GM19452 (cell line): ENCODE measurements at regions not wholly inside any gene's neighbourhood (a gene's known extent, or its start where the extent isn't known, plus 50 kb on each side); places are given as distances from the start of the nearest gene placed in this dataset.

Source experiments
- ATAC-seq: cut with Tn5 transposase; IDR thresholded peaks from one replicate; pipeline ENCODE4 v1.9.1; 2021; ENCODE audit not compliant: unreplicated experiment

DNA sequence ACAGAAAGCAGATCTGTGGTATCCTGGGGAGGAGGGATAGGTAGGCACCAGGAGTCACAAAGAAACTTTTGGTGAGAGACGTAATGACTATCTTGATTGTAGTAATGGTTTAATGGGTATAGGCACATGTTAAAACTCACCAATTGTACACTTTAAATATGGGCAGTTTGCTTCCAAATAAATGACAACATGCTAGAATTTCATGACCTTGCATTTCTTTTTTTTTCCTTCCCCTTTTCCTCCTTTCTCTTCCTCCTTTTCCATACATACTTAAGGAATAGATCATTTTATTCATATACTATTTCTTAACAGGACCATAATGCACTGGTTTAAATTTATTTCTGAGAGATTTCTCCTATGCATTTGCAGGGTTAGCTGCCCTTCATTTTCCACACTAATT lies 341.8 kb downstream of the TMEM182 start:
- ATAC-seq, result no peak

DNA sequence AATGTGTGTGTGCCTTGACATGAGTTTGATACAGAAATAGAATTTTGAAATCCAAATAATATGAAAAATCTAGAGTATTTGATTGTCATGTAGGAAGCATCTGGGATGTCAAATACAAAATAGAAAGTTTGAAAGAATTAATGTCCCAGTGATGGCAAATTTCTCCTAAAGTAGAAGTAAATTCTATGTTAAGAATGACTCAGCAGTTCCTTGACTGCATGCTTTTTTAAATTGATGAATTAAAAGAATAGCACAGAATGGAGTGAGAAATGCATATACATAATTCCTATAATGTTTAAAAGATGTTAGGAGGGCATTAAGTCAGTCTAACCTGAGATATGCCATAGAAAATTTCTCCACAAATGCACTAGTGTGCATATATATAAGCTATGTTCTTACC lies 357.5 kb downstream of the TMEM182 start:
- no peak for ATAC-seq

- ATAC-seq, result no peak
These were observed 359.3 kb downstream of the TMEM182 start for GRCh38 chr2:103121106-103121505.

- ATAC-seq, result no peak
These were observed 361.7 kb downstream of the TMEM182 start for GRCh38 chr2:103123516-103123915.

DNA sequence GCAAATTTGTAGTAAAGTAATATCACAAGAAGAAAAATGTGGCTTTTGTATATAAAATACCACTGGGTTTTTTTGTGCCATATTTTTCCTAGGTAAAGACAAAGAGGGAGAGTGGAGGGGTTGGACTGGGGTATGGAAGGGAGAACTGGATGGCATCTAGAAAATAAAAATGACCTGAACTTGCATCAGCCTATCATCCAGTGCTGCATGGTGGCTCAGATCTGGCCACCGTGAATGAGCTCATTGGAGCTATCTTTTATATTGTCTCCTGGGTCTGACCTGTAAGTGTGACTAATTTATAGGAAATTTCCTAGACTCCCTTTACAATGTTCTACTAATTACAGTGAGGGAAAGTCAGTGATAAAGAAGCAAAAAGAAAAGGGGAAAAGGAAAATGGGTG lies 369.0 kb downstream of the TMEM182 start:
- no peak for ATAC-seq

- peak; percentile 100 for ATAC-seq
These were observed 370.8 kb downstream of the TMEM182 start for GRCh38 chr2:103132536-103133217.

- no peak for ATAC-seq
These were observed 373.8 kb downstream of the TMEM182 start for GRCh38 chr2:103135679-103136078.

GRCh38 chr2:103138123-103138901 lies 376.5 kb downstream of the TMEM182 start:
- peak; percentile 80 for ATAC-seq

- ATAC-seq, result no peak
These were observed 377.9 kb downstream of the TMEM182 start for GRCh38 chr2:103139628-103140268.

- no peak for ATAC-seq
These were observed 383.0 kb downstream of the TMEM182 start for GRCh38 chr2:103144837-103145236.

GRCh38 chr2:103145739-103146138 lies 383.9 kb downstream of the TMEM182 start:
- no peak for ATAC-seq

- no peak for ATAC-seq
These were observed 389.2 kb downstream of the TMEM182 start for GRCh38 chr2:103151046-103151445.

GRCh38 chr2:103152556-103152955 lies 390.7 kb downstream of the TMEM182 start:
- ATAC-seq, result no peak

GRCh38 chr2:103153580-103154284 lies 391.9 kb downstream of the TMEM182 start:
- ATAC-seq, result no peak

DNA sequence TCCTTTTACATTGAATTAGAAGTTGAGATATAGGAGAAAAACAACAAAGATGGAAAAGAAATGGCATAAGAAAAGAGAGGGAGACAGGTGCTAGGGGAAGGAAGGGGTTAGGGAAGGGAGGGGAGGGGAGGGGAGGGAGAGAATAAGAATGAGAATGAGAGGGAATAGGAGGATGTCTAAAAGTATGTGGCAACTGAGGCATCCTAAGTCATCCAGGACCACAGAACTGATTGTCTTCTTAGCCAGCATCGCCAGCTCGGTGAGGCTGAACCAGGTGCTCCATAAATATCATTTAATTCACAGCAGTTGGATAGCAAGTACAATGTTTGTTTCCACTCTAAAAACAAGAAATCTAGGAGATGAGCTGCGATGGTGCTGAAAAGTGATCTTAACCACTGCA lies 393.5 kb downstream of the TMEM182 start:
- no peak for ATAC-seq

- no peak for ATAC-seq
These were observed 397.2 kb downstream of the TMEM182 start for GRCh38 chr2:103159018-103159417.

GRCh38 chr2:103161456-103162289 lies 399.8 kb downstream of the TMEM182 start:
- no peak for ATAC-seq

DNA sequence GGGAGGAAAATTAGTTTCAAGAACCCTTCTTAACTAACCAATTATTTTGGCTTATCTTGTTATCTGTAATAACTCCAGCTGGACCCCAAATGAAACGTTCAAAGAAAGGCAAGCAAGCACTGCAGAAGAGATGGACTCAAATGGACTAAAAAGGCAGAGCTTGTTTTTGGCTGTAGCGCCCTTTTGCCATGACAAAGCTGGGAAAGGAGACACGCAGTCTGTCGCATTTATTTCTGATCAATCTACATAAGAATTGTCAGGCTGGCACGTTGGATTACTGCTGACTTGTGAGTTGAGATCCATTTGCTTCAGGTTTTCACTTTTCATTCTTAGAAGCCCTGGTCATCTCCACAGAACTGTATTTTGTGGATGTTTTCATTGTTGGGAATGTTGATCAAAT lies 402.9 kb downstream of the TMEM182 start:
- ATAC-seq, result no peak

- ATAC-seq, result no peak
These were observed 404.0 kb downstream of the TMEM182 start for GRCh38 chr2:103165836-103166235.

DNA sequence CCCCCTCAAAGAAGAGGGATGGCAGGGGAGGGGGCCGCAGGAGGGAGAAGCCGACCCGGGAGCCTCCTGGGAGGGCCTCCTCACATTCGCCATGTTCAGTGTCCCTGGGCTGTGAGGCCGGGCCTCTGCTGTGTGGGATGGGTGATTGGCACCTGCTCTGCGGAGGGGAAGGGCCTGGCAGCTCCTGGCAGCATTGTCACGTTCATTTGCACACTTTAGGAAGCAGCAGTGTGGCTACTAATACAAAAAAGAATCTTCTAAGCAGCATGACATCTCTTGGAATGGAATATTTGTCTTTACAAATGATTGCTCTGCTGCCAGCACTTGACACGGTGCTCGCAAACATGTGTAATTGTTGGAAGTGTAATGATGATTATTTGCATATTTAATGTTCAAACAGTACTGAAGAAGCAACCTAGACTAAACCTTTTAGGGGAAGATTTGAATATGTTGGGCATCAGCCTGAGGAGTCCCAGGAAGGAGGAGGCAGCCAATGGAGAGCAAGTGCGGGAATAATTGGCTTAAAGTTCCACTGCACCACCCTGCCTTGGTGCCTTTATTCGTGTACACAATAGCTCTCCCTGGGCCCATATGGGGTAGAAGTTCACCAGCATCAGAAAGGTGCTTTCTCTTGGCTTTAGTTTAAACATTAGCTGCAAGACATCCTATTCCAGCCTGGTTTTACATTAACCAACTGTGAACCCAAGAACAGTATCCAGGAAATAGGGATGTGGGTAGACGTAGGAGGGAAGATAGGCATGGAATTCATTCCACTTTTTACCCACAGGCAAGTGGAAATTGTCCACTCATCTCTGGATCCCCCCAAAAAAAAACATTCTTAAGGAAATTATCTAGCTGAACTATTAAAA lies 404.9 kb downstream of the TMEM182 start:
- no peak for ATAC-seq
